ENCODE measurements at regions not wholly inside any gene's neighbourhood (a gene's known extent, or its start where the extent isn't known, plus 50 kb on each side); places are given as distances from the start of the nearest gene placed in this dataset.

- no peak for TF ChIP-seq CEBPB (IDR thresholded peaks at IDR 0.05)
- no peak for TF ChIP-seq YY1 (IDR thresholded peaks at IDR 0.05; ENCODE audit: low read depth)
- no peak for TF ChIP-seq REST (IDR thresholded peaks at IDR 0.05; ENCODE audit: low read depth)
- no peak for TF ChIP-seq EGR1 (IDR thresholded peaks at IDR 0.05)
Measured at GRCh38 chr7:79683185-79683890, 229.9 kb upstream of the MAGI2 start.

Measured in Ishikawa (cell line).